ENCODE measurements at regions not wholly inside any gene's neighbourhood (a gene's known extent, or its start where the extent isn't known, plus 50 kb on each side); places are given as distances from the start of the nearest gene placed in this dataset.
"Not testable (repeated sequence)": the region's sequence is repeated elsewhere in the genome, so short reads cannot be mapped to it uniquely, and the experiment has no call there.

GRCh38 chr2:150097402-150097801 is 390.1 kb downstream of the RND3 start:
- no peak for FAIRE-seq

GRCh38 chr2:150095361-150096095 is 391.9 kb downstream of the RND3 start:
- FAIRE-seq: no peak

GRCh38 chr2:150091846-150092245 is 395.6 kb downstream of the RND3 start:
- FAIRE-seq: no peak

- FAIRE-seq: no peak
Observed at GRCh38 chr2:150090031-150090430, 397.4 kb downstream of the RND3 start.

- FAIRE-seq: no peak
Observed at GRCh38 chr2:150088538-150088937, 398.9 kb downstream of the RND3 start.

GRCh38 chr2:150085478-150085877 is 402.0 kb downstream of the RND3 start:
- no peak for FAIRE-seq

- peak; percentile 98 for FAIRE-seq
Observed at GRCh38 chr2:150081775-150082481, 405.5 kb downstream of the RND3 start.

GRCh38 chr2:150076281-150076680 is 411.2 kb downstream of the RND3 start:
- no peak for FAIRE-seq

- FAIRE-seq: no peak
Observed at GRCh38 chr2:150075831-150076230, 411.6 kb downstream of the RND3 start.

GRCh38 chr2:150066490-150066889 is 421.0 kb downstream of the RND3 start:
- FAIRE-seq: no peak

- FAIRE-seq: no peak
Observed at GRCh38 chr2:150063931-150064548, 423.4 kb downstream of the RND3 start.

GRCh38 chr2:150063432-150063889 is 424.0 kb downstream of the RND3 start:
- FAIRE-seq: no peak

GRCh38 chr2:150062416-150062815 is 425.1 kb downstream of the RND3 start:
- no peak for FAIRE-seq

GRCh38 chr2:150060341-150060740 is 427.1 kb downstream of the RND3 start:
- FAIRE-seq: no peak

- FAIRE-seq: not testable (repeated sequence)
Observed at GRCh38 chr2:150059676-150060075, 427.8 kb downstream of the RND3 start.

- FAIRE-seq: no peak
Observed at GRCh38 chr2:150052457-150052856, 435.0 kb downstream of the RND3 start.

GRCh38 chr2:150051004-150051403 is 436.5 kb downstream of the RND3 start:
- FAIRE-seq: no peak

GRCh38 chr2:150050036-150050435 is 437.4 kb downstream of the RND3 start:
- FAIRE-seq: no peak

- FAIRE-seq: no peak
Observed at GRCh38 chr2:150047620-150048222, 439.7 kb downstream of the RND3 start.

- no peak for FAIRE-seq
Observed at GRCh38 chr2:150046810-150047209, 440.7 kb downstream of the RND3 start.

- FAIRE-seq: no peak
Observed at GRCh38 chr2:150046211-150046610, 441.3 kb downstream of the RND3 start.

GRCh38 chr2:150045601-150046000 is 441.9 kb downstream of the RND3 start:
- FAIRE-seq: no peak

GRCh38 chr2:150043172-150043500 is 444.3 kb downstream of the RND3 start:
- no peak for FAIRE-seq

All from endometrium (tissue), 2 donors.